Esophagus squamous epithelium (tissue), 4 donors: ENCODE measurements at regions not wholly inside any gene's neighbourhood (a gene's known extent, or its start where the extent isn't known, plus 50 kb on each side); places are given as distances from the start of the nearest gene placed in this dataset.

Experiments
- CTCF ChIP-seq, 6 experiments: fragments of 450-650 bp in 4 of 6; fragments of 200-600 bp in 2 of 6; sonication (generic) in 2 of 6; IDR thresholded peaks; one replicate each; pipeline ENCODE4 v1.5.1; 2016 to 2019; ENCODE audit warnings: antibody characterized with exemption in 6 of 6, mild to moderate bottlenecking in 4 of 6, moderate library complexity in 4 of 6
- POLR2A ChIP-seq, 4 donors: fragments of 450-650 bp; IDR thresholded peaks; one replicate each; pipeline ENCODE4 v1.6.1; 2017; ENCODE audit warnings: antibody characterized with exemption in 4 of 4, mild to moderate bottlenecking in 4 of 4, moderate library complexity in 3 of 4

- peak in 3 of 6 experiments; percentile 8 to 40 (median 20) for TF ChIP-seq CTCF (IDR thresholded peaks at IDR 0.05)
- TF ChIP-seq POLR2A (IDR thresholded peaks at IDR 0.05), result no peak
Observed at GRCh38 chrX:121308276-121308805, 260.9 kb downstream of the GLUD2 start.
